Activated T-helper 1 cell treated with anti-CD3 and anti-CD28 coated beads, Interleukin-12 subunit alpha, Interleukin-12 subunit beta, Interleukin-2, Interleukin-4 antibody, amounts not matched to agents 30 ng/mL and 10 ng/mL and 1 ng/mL, durations not matched to agents 14 hours and 24 hours and 36 hours (primary cell): ENCODE measurements at regions not wholly inside any gene's neighbourhood (a gene's known extent, or its start where the extent isn't known, plus 50 kb on each side); places are given as distances from the start of the nearest gene placed in this dataset.

Experiments used
- DNase-seq: peaks from one replicate; pipeline ENCODE4 v3.0.0; 2021; ENCODE audit warnings: low spot score
- H3K27ac Mint-ChIP-seq: one replicate; pipeline ENCODE4 v1.8.0; 2021; ENCODE audit warnings: mild to moderate bottlenecking, mixed read lengths
- H3K27me3 Mint-ChIP-seq: one replicate; pipeline ENCODE4 v1.8.0; 2022; ENCODE audit warnings: mild to moderate bottlenecking, moderate library complexity, mixed read lengths; ENCODE audit not compliant: insufficient read depth
- H3K36me3 Mint-ChIP-seq: one replicate; pipeline ENCODE4 v1.8.0; 2021; ENCODE audit warnings: low read depth, mixed read lengths
- H3K4me1 Mint-ChIP-seq: one replicate; pipeline ENCODE4 v1.8.0; 2021; ENCODE audit warnings: low read depth, mixed read lengths
- H3K4me3 Mint-ChIP-seq: one replicate; pipeline ENCODE4 v1.8.0; 2021; ENCODE audit warnings: mild to moderate bottlenecking, moderate library complexity, mixed read lengths
- H3K9me3 Mint-ChIP-seq: one replicate; pipeline ENCODE4 v1.8.0; 2021; ENCODE audit warnings: mixed read lengths
- intact Hi-C: fragments of 100-400 bp; cut with micrococcal nuclease; formaldehyde crosslinking; loops from one replicate; pipeline ENCODE4 v1.15.1; 2024

GRCh38 chr3:127411083-127411727 is 123.4 kb upstream of the PRR20G start:
- Mint-ChIP-seq H3K27ac (no peak overlapping the region), H3K4me1 (no peaks in the 10 kb centered on the region), H3K27me3 (peaks cover 11% of the 10 kb centered on the region), H3K36me3 (no peaks in the 10 kb centered on the region), H3K4me3 (no peak overlapping the region), H3K9me3 (no peaks in the 10 kb centered on the region)
- intact Hi-C loops = no loop called here
- no peak for DNase-seq

- no peak for DNase-seq
- no peak overlapping the region for H3K27ac Mint-ChIP-seq
- H3K36me3 Mint-ChIP-seq = no peaks in the 10 kb centered on the region
- H3K4me3 Mint-ChIP-seq = no peak overlapping the region
- H3K4me1 Mint-ChIP-seq = no peaks in the 10 kb centered on the region
- H3K27me3 Mint-ChIP-seq = peaks cover 11% of the 10 kb centered on the region
- intact Hi-C loops = no loop called here
- H3K9me3 Mint-ChIP-seq = no peaks in the 10 kb centered on the region
Measured at GRCh38 chr3:127410678-127411077, 122.8 kb upstream of the PRR20G start.

GRCh38 chr3:127410137-127410488 is 122.3 kb upstream of the PRR20G start:
- H3K27ac Mint-ChIP-seq = no peak overlapping the region
- H3K4me1 Mint-ChIP-seq = no peaks in the 10 kb centered on the region

GRCh38 chr3:127409421-127410136 is 121.7 kb upstream of the PRR20G start:
- H3K27me3 Mint-ChIP-seq = peaks cover 6% of the 10 kb centered on the region
- no peak for DNase-seq
- intact Hi-C loops = no loop called here
- H3K4me1 Mint-ChIP-seq = no peaks in the 10 kb centered on the region
- H3K4me3 Mint-ChIP-seq = no peak overlapping the region
- no peaks in the 10 kb centered on the region for H3K9me3 Mint-ChIP-seq
- H3K36me3 Mint-ChIP-seq = no peaks in the 10 kb centered on the region
- H3K27ac Mint-ChIP-seq = no peak overlapping the region

More at GRCh38 chr3:127410137-127410488, 122.3 kb upstream of the PRR20G start:
- intact Hi-C loops = no loop called here
- Mint-ChIP-seq H3K9me3 (no peaks in the 10 kb centered on the region), H3K4me3 (no peak overlapping the region), H3K36me3 (no peaks in the 10 kb centered on the region), H3K27me3 (peaks cover 6% of the 10 kb centered on the region)
- DNase-seq = no peak

GRCh38 chr3:127408684-127409420 is 121.0 kb upstream of the PRR20G start:
- Mint-ChIP-seq H3K4me3 (no peak overlapping the region), H3K4me1 (no peaks in the 10 kb centered on the region), H3K36me3 (no peaks in the 10 kb centered on the region), H3K27me3 (peaks cover 6% of the 10 kb centered on the region), H3K27ac (no peak overlapping the region), H3K9me3 (no peaks in the 10 kb centered on the region)
- DNase-seq = no peak
- intact Hi-C loops = no loop called here

- Mint-ChIP-seq H3K4me3 (no peak overlapping the region), H3K27me3 (peaks cover 3% of the 10 kb centered on the region), H3K27ac (no peak overlapping the region), H3K4me1 (no peaks in the 10 kb centered on the region), H3K36me3 (no peaks in the 10 kb centered on the region), H3K9me3 (no peaks in the 10 kb centered on the region)
- intact Hi-C loops = no loop called here
- no peak for DNase-seq
Measured at GRCh38 chr3:127408022-127408683, 120.3 kb upstream of the PRR20G start.

GRCh38 chr3:127407026-127407939 is 119.4 kb upstream of the PRR20G start:
- H3K4me1 Mint-ChIP-seq = no peaks in the 10 kb centered on the region
- DNase-seq = no peak
- no peaks in the 10 kb centered on the region for H3K9me3 Mint-ChIP-seq
- intact Hi-C loops = no loop called here
- H3K27ac Mint-ChIP-seq = no peak overlapping the region
- no peak overlapping the region for H3K4me3 Mint-ChIP-seq
- no peaks in the 10 kb centered on the region for H3K36me3 Mint-ChIP-seq
- peaks cover 3% of the 10 kb centered on the region for H3K27me3 Mint-ChIP-seq

- DNase-seq = no peak
- Mint-ChIP-seq H3K4me3 (no peak overlapping the region), H3K4me1 (no peaks in the 10 kb centered on the region), H3K9me3 (no peaks in the 10 kb centered on the region), H3K27ac (no peak overlapping the region), H3K27me3 (peaks cover 2% of the 10 kb centered on the region), H3K36me3 (no peaks in the 10 kb centered on the region)
- intact Hi-C loops = no loop called here
Measured at GRCh38 chr3:127406309-127407025, 118.6 kb upstream of the PRR20G start.

- intact Hi-C loops = no loop called here
- H3K27me3 Mint-ChIP-seq = no peaks in the 10 kb centered on the region
- H3K9me3 Mint-ChIP-seq = no peaks in the 10 kb centered on the region
- no peaks in the 10 kb centered on the region for H3K36me3 Mint-ChIP-seq
- no peak for DNase-seq
- H3K4me3 Mint-ChIP-seq = no peak overlapping the region
- no peak overlapping the region for H3K27ac Mint-ChIP-seq
- H3K4me1 Mint-ChIP-seq = no peaks in the 10 kb centered on the region
Measured at GRCh38 chr3:127405791-127406190, 117.9 kb upstream of the PRR20G start.

- H3K27ac Mint-ChIP-seq = no peak overlapping the region
- no peaks in the 10 kb centered on the region for H3K36me3 Mint-ChIP-seq
- no peaks in the 10 kb centered on the region for H3K4me1 Mint-ChIP-seq
- DNase-seq = no peak
- H3K27me3 Mint-ChIP-seq = peaks cover 4% of the 10 kb centered on the region
- no peak overlapping the region for H3K4me3 Mint-ChIP-seq
- intact Hi-C loops = no loop called here
- H3K9me3 Mint-ChIP-seq = no peaks in the 10 kb centered on the region
Measured at GRCh38 chr3:127405010-127405598, 117.3 kb upstream of the PRR20G start.

- no peak for DNase-seq
- Mint-ChIP-seq H3K9me3 (no peaks in the 10 kb centered on the region), H3K4me1 (no peaks in the 10 kb centered on the region), H3K36me3 (no peaks in the 10 kb centered on the region), H3K27me3 (peaks cover 4% of the 10 kb centered on the region), H3K4me3 (no peak overlapping the region), H3K27ac (no peak overlapping the region)
- intact Hi-C loops = no loop called here
Measured at GRCh38 chr3:127404221-127405009, 116.6 kb upstream of the PRR20G start.
